Bronchial epithelial cell (primary cell): ENCODE measurements at regions not wholly inside any gene's neighbourhood (a gene's known extent, or its start where the extent isn't known, plus 50 kb on each side); places are given as distances from the start of the nearest gene placed in this dataset.

Experiments
- DNase-seq: peaks from one replicate; pipeline ENCODE4 v3.0.0-alpha.2; 2010; ENCODE audit warnings: low read depth
- FAIRE-seq: peaks from 2 replicates; lab custom pipeline; 2011; peaks lifted over from hg19 to GRCh38; lab: Jason Lieb, UNC
- H3K27me3 ChIP-seq: 2 replicates; pipeline ENCODE4 v1.5.1; 2011; ENCODE audit warnings: low read length; ENCODE audit not compliant: control insufficient read depth, insufficient read depth
- H3K36me3 ChIP-seq: 2 replicates; pipeline ENCODE4 v1.5.1; 2011; ENCODE audit warnings: low read length; ENCODE audit not compliant: control insufficient read depth, insufficient read depth
- H3K4me3 ChIP-seq: 2 replicates; pipeline ENCODE4 v1.5.1; 2011; ENCODE audit warnings: mild to moderate bottlenecking, low read depth, low read length, control low read depth
- TF ChIP-seq, protein P1 (sequence below): IDR thresholded peaks from 2 replicates; pipeline ENCODE4 v1.5.1; 2011; ENCODE audit warnings: mild to moderate bottlenecking, moderate library complexity, low read length, control low read depth, inconsistent platforms; ENCODE audit not compliant: insufficient read depth, severe bottlenecking

GRCh38 chr4:114279711-114280110, 300.3 kb upstream of the ARSJ start:
- no peak for DNase-seq
- Histone ChIP-seq H3K27me3 (no peaks in the 10 kb centered on the region), H3K4me3 (no peak overlapping the region), H3K36me3 (no peaks in the 10 kb centered on the region)
- no peak for FAIRE-seq
- TF ChIP-seq, protein P1, sequence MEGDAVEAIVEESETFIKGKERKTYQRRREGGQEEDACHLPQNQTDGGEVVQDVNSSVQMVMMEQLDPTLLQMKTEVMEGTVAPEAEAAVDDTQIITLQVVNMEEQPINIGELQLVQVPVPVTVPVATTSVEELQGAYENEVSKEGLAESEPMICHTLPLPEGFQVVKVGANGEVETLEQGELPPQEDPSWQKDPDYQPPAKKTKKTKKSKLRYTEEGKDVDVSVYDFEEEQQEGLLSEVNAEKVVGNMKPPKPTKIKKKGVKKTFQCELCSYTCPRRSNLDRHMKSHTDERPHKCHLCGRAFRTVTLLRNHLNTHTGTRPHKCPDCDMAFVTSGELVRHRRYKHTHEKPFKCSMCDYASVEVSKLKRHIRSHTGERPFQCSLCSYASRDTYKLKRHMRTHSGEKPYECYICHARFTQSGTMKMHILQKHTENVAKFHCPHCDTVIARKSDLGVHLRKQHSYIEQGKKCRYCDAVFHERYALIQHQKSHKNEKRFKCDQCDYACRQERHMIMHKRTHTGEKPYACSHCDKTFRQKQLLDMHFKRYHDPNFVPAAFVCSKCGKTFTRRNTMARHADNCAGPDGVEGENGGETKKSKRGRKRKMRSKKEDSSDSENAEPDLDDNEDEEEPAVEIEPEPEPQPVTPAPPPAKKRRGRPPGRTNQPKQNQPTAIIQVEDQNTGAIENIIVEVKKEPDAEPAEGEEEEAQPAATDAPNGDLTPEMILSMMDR = no peak

DNA sequence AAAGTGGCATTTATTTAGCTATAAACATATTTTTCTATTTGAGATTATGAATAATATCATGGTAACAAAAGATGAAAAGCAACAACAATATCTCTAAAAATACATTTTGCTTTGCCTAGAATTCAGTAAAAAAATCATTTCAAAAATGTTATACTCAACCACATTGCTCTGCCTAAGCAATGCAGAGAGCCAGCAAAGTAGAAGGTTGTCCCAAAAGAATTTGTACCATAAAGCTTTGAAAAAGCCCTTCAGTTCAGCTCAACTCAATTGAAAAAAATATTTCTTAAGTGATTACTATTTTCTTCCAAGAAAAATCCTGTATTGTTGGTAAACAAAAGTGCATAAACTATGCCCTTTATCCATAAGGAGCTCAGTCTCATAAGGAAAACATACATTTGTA, 301.2 kb upstream of the ARSJ start:
- Histone ChIP-seq H3K36me3 (no peaks in the 10 kb centered on the region), H3K4me3 (no peak overlapping the region), H3K27me3 (no peaks in the 10 kb centered on the region)
- FAIRE-seq = no peak
- TF ChIP-seq, protein P1 = no peak
- DNase-seq = no peak

- Histone ChIP-seq H3K36me3 (no peaks in the 10 kb centered on the region), H3K4me3 (no peak overlapping the region), H3K27me3 (no peaks in the 10 kb centered on the region)
- TF ChIP-seq, protein P1 = no peak
- FAIRE-seq = no peak
- no peak for DNase-seq
These were observed 301.9 kb upstream of the ARSJ start for GRCh38 chr4:114281164-114281960.

- Histone ChIP-seq H3K27me3 (no peaks in the 10 kb centered on the region), H3K36me3 (no peaks in the 10 kb centered on the region), H3K4me3 (no peak overlapping the region)
- FAIRE-seq (no peak), DNase-seq (no peak)
- TF ChIP-seq, protein P1 = no peak
These were observed 303.5 kb upstream of the ARSJ start for GRCh38 chr4:114282937-114283336.

DNA sequence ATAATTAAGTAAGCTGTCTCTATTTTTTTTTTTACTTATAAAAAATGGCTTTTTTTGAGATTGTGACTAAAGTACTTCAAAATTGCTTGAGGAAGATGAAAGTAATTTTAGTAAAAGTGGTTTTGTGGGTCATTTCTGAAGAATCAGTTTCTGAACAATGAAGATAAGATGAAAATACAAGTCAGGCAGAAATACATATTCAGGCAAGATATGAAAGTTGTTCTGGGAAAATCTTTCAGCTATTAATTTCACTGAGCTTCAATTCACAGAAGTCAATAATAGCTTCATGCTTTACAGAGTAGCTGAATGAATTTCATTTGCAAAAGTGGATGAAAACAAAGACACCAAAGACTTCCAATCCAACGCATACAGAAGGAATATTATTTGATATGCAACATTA, 305.2 kb upstream of the ARSJ start:
- no peaks in the 10 kb centered on the region for H3K27me3 ChIP-seq
- FAIRE-seq (no peak), DNase-seq (no peak)
- no peaks in the 10 kb centered on the region for H3K36me3 ChIP-seq
- TF ChIP-seq, protein P1 = no peak
- no peak overlapping the region for H3K4me3 ChIP-seq

GRCh38 chr4:114286262-114286810, 306.9 kb upstream of the ARSJ start:
- no peaks in the 10 kb centered on the region for H3K27me3 ChIP-seq
- no peak overlapping the region for H3K4me3 ChIP-seq
- DNase-seq = peak; percentile 17
- TF ChIP-seq, protein P1 = no peak
- no peak for FAIRE-seq
- no peaks in the 10 kb centered on the region for H3K36me3 ChIP-seq
